LNCaP clone FGC (cell line): ENCODE measurements at regions not wholly inside any gene's neighbourhood (a gene's known extent, or its start where the extent isn't known, plus 50 kb on each side); places are given as distances from the start of the nearest gene placed in this dataset.
"Not testable (repeated sequence)": the region's sequence is repeated elsewhere in the genome, so short reads cannot be mapped to it uniquely, and the experiment has no call there.

Experiments
- DNase-seq: peaks from one replicate; pipeline ENCODE4 v3.0.0-alpha.2; 2011; ENCODE audit warnings: low read depth
- H3K4me3 ChIP-seq: 2 replicates; pipeline ENCODE4 v1.5.1; 2011; ENCODE audit warnings: mild to moderate bottlenecking, low read depth, low read length, control low read depth
- TF ChIP-seq, protein P1 (sequence below): IDR thresholded peaks from 2 replicates; pipeline ENCODE4 v1.5.1; 2012; ENCODE audit warnings: mild to moderate bottlenecking; ENCODE audit not compliant: control insufficient read depth, insufficient read depth; ENCODE audit errors: extremely low read depth

- DNase-seq: no peak
- TF ChIP-seq, protein P1, sequence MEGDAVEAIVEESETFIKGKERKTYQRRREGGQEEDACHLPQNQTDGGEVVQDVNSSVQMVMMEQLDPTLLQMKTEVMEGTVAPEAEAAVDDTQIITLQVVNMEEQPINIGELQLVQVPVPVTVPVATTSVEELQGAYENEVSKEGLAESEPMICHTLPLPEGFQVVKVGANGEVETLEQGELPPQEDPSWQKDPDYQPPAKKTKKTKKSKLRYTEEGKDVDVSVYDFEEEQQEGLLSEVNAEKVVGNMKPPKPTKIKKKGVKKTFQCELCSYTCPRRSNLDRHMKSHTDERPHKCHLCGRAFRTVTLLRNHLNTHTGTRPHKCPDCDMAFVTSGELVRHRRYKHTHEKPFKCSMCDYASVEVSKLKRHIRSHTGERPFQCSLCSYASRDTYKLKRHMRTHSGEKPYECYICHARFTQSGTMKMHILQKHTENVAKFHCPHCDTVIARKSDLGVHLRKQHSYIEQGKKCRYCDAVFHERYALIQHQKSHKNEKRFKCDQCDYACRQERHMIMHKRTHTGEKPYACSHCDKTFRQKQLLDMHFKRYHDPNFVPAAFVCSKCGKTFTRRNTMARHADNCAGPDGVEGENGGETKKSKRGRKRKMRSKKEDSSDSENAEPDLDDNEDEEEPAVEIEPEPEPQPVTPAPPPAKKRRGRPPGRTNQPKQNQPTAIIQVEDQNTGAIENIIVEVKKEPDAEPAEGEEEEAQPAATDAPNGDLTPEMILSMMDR: no peak
- H3K4me3 ChIP-seq: no peak overlapping the region
These were observed 1363.5 kb upstream of the PCDH20 start for GRCh38 chr13:62779161-62779560.

- TF ChIP-seq, protein P1: no peak
- H3K4me3 ChIP-seq: no peak overlapping the region
- no peak for DNase-seq
These were observed 1351.8 kb upstream of the PCDH20 start for GRCh38 chr13:62767473-62767872.

GRCh38 chr13:62760724-62761123 is 1345.1 kb upstream of the PCDH20 start:
- TF ChIP-seq, protein P1: no peak
- no peak for DNase-seq
- no peak overlapping the region for H3K4me3 ChIP-seq

GRCh38 chr13:62747629-62748028 is 1332.0 kb upstream of the PCDH20 start:
- no peak overlapping the region for H3K4me3 ChIP-seq
- TF ChIP-seq, protein P1: no peak
- DNase-seq: no peak

DNA sequence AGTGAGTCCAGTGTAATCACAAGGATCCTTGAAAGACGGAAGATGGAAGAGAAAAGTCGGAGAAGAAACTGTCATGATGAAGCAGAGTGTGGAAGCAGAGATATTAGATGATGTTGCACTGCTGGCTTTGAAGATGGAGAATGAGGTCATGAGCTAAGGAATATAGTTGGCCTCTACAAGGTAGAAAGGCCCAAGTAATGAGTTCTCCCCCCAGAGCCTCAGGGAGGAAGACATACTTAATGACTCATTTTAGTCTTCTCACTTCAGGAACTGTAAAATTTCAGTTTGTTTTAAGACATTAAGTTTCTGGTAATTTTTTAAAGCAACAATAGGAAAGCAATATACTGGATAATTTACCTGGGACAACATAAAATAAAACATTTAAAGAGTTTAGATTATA is 1331.5 kb upstream of the PCDH20 start:
- TF ChIP-seq, protein P1: no peak
- no peak for DNase-seq
- H3K4me3 ChIP-seq: no peak overlapping the region

DNA sequence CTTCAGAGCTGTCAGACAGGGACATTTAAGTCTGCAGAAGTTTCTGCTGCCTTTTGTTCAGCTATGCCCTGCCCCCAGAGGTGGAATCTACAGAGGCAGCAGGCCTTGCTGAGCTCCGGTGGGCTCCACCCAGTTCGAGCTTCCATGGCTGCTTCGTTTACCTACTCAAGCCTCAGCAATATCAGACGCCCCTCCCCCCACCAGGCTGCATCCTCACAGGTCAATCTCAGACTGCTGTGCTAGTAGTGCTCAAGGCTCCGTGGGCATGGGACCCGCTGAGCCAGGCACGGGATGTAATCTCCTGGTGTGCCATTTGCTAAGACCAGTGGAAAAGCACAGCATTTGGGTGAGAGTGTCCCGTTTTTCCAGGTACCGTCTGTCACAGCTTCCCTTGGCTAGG is 1314.1 kb upstream of the PCDH20 start:
- not testable (repeated sequence) for DNase-seq, H3K4me3 ChIP-seq

DNA sequence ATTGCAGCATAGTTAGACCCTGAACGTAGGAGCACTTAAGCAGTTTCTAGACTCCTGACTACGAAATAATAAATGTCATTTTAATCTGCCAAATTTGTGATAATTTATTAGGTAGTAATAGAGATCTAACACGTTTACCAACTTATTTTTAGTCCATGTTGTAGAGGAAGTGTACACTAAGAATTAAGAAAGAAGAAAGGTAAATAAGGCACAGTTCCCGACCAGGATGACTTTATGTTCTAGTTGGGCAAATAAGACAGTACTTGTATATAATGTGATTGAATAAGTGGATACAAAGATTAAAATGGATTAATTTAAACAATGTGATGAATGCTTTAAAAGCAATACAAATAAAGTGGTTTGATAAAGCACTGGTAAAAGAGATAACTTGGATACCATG is 1306.2 kb upstream of the PCDH20 start:
- TF ChIP-seq, protein P1: no peak
- peak; percentile 95 for DNase-seq
- no peak overlapping the region for H3K4me3 ChIP-seq

- DNase-seq, H3K4me3 ChIP-seq: not testable (repeated sequence)
These were observed 1296.3 kb upstream of the PCDH20 start for GRCh38 chr13:62711948-62712347.
